ENCODE measurements at regions not wholly inside any gene's neighbourhood (a gene's known extent, or its start where the extent isn't known, plus 50 kb on each side); places are given as distances from the start of the nearest gene placed in this dataset.
"Not testable (repeated sequence)": the region's sequence is repeated elsewhere in the genome, so short reads cannot be mapped to it uniquely, and the experiment has no call there.

GRCh38 chrX:81857192-81857591 lies 655.3 kb downstream of the SH3BGRL start:
- Histone ChIP-seq H3K27ac (no peak overlapping the region), H3K9me3 (replicated peaks in 1 of 11) (peaks cover 0 to 16% (median 13%) of the 10 kb centered on the region in 11 experiments; a peak in 13 of 22 replicates), H4K20me1 (no peaks in the 10 kb centered on the region), H3K9ac (no peak overlapping the region), H3K4me1 (no peaks in the 10 kb centered on the region), H3K36me3 (no peaks in the 10 kb centered on the region), H3K27me3 (peaks cover 18 to 84% (median 56%) of the 10 kb centered on the region in 11 experiments; a peak in 21 of 22 replicates), H3K4me2 (no peak overlapping the region), H3K4me3 (no peak overlapping the region)
- no peak for TF ChIP-seq Cebpa-rat (IDR thresholded peaks at IDR 0.05)

- H3K4me1 ChIP-seq: no peaks in the 10 kb centered on the region
- peaks cover 41 to 69% (median 62%) of the 10 kb centered on the region in 11 experiments for H3K9me3 ChIP-seq (replicated peaks in 1 of 11)
- H3K4me2 ChIP-seq: no peak overlapping the region
- no peak overlapping the region for H3K9ac ChIP-seq
- no peaks in the 10 kb centered on the region for H4K20me1 ChIP-seq
- no peak overlapping the region for H3K4me3 ChIP-seq
- H3K36me3 ChIP-seq: no peaks in the 10 kb centered on the region
- peaks cover 4 to 55% (median 18%) of the 10 kb centered on the region in 11 experiments; a peak in 18 of 22 replicates for H3K27me3 ChIP-seq
- H3K27ac ChIP-seq: no peak overlapping the region
- no peak for TF ChIP-seq Cebpa-rat (IDR thresholded peaks at IDR 0.05)
Observed at GRCh38 chrX:81866873-81867272, 665.0 kb downstream of the SH3BGRL start.

- no peak overlapping the region for H3K9ac ChIP-seq
- H3K36me3 ChIP-seq: no peaks in the 10 kb centered on the region
- H3K4me1 ChIP-seq: no peaks in the 10 kb centered on the region
- H3K27me3 ChIP-seq: peaks cover 2 to 57% (median 20%) of the 10 kb centered on the region in 11 experiments; a peak in 16 of 22 replicates
- TF ChIP-seq Cebpa-rat (IDR thresholded peaks at IDR 0.05): no peak
- H4K20me1 ChIP-seq: no peaks in the 10 kb centered on the region
- H3K4me3 ChIP-seq: no peak overlapping the region
- no peak overlapping the region for H3K27ac ChIP-seq
- peaks cover 49 to 90% (median 78%) of the 10 kb centered on the region in 11 experiments for H3K9me3 ChIP-seq (replicated peaks in 1 of 11)
- H3K4me2 ChIP-seq: no peak overlapping the region
Observed at GRCh38 chrX:81868979-81869378, 667.1 kb downstream of the SH3BGRL start.

- Histone ChIP-seq H3K27ac (no peak overlapping the region), H3K27me3 (peaks cover 18 to 62% (median 39%) of the 10 kb centered on the region in 11 experiments; a peak in 21 of 22 replicates), H3K9me3 (replicated peaks in 1 of 11) (peaks cover 33 to 65% (median 54%) of the 10 kb centered on the region in 11 experiments), H3K4me3 (no peak overlapping the region), H3K4me2 (no peak overlapping the region), H4K20me1 (no peaks in the 10 kb centered on the region), H3K9ac (no peak overlapping the region), H3K36me3 (no peaks in the 10 kb centered on the region), H3K4me1 (no peaks in the 10 kb centered on the region)
- TF ChIP-seq Cebpa-rat (IDR thresholded peaks at IDR 0.05): peak; percentile 58 to 98 (median 85); a peak in 18 of 22 replicates
Observed at GRCh38 chrX:81874807-81875206, 672.9 kb downstream of the SH3BGRL start.

GRCh38 chrX:81875800-81876199 lies 673.9 kb downstream of the SH3BGRL start:
- H3K9me3 ChIP-seq (replicated peaks in 1 of 11): peaks cover 30 to 58% (median 52%) of the 10 kb centered on the region in 11 experiments

GRCh38 chrX:81876437-81876836 lies 674.5 kb downstream of the SH3BGRL start:
- Histone ChIP-seq H3K4me2 (no peak overlapping the region), H4K20me1 (no peaks in the 10 kb centered on the region), H3K9me3 (replicated peaks in 1 of 11) (peaks cover 24 to 52% (median 45%) of the 10 kb centered on the region in 11 experiments), H3K9ac (no peak overlapping the region), H3K4me3 (no peak overlapping the region), H3K27ac (no peak overlapping the region), H3K36me3 (no peaks in the 10 kb centered on the region), H3K27me3 (peaks cover 27 to 70% (median 54%) of the 10 kb centered on the region in 11 experiments; a peak in 21 of 22 replicates), H3K4me1 (no peaks in the 10 kb centered on the region)
- no peak for TF ChIP-seq Cebpa-rat (IDR thresholded peaks at IDR 0.05)

More at GRCh38 chrX:81875800-81876199, 673.9 kb downstream of the SH3BGRL start:
- H3K4me3 ChIP-seq: no peak overlapping the region
- no peak overlapping the region for H3K4me2 ChIP-seq
- H3K9ac ChIP-seq: no peak overlapping the region
- no peak overlapping the region for H3K27ac ChIP-seq
- H3K27me3 ChIP-seq: peaks cover 25 to 69% (median 48%) of the 10 kb centered on the region in 11 experiments; a peak in 21 of 22 replicates
- no peaks in the 10 kb centered on the region for H4K20me1 ChIP-seq
- H3K4me1 ChIP-seq: no peaks in the 10 kb centered on the region
- no peaks in the 10 kb centered on the region for H3K36me3 ChIP-seq
- TF ChIP-seq Cebpa-rat (IDR thresholded peaks at IDR 0.05): no peak

GRCh38 chrX:81890521-81890920 lies 688.6 kb downstream of the SH3BGRL start:
- Histone ChIP-seq H4K20me1 (no peaks in the 10 kb centered on the region), H3K27ac (no peak overlapping the region), H3K27me3 (peaks cover 28 to 70% (median 45%) of the 10 kb centered on the region in 11 experiments; a peak in 21 of 22 replicates), H3K9me3 (replicated peaks in 1 of 11) (no peaks in the 10 kb centered on the region), H3K36me3 (no peaks in the 10 kb centered on the region), H3K4me1 (peaks cover 0 to 11% (median 0%) of the 10 kb centered on the region in 10 experiments; a peak in 4 of 20 replicates), H3K4me3 (no peak overlapping the region), H3K4me2 (peak overlapping the region in 2 of 11 experiments; percentile 11 to 59; a peak in 2 of 22 replicates), H3K9ac (no peak overlapping the region)
- TF ChIP-seq Cebpa-rat (IDR thresholded peaks at IDR 0.05): no peak

GRCh38 chrX:81900522-81900921 lies 698.6 kb downstream of the SH3BGRL start:
- Histone ChIP-seq H3K4me3 (no peak overlapping the region), H3K27ac (no peak overlapping the region), H4K20me1 (no peaks in the 10 kb centered on the region), H3K27me3 (peaks cover 0 to 47% (median 22%) of the 10 kb centered on the region in 11 experiments; a peak in 17 of 22 replicates), H3K4me1 (no peaks in the 10 kb centered on the region), H3K4me2 (no peak overlapping the region), H3K36me3 (no peaks in the 10 kb centered on the region), H3K9me3 (replicated peaks in 1 of 11) (no peaks in the 10 kb centered on the region), H3K9ac (no peak overlapping the region)
- no peak for TF ChIP-seq Cebpa-rat (IDR thresholded peaks at IDR 0.05)

GRCh38 chrX:81925812-81926211 lies 723.9 kb downstream of the SH3BGRL start:
- Histone ChIP-seq H3K4me3 (no peak overlapping the region), H3K36me3 (no peaks in the 10 kb centered on the region), H3K9ac (no peak overlapping the region), H3K27ac (no peak overlapping the region), H3K4me1 (no peaks in the 10 kb centered on the region), H3K9me3 (replicated peaks in 1 of 11) (no peaks in the 10 kb centered on the region; a peak in 1 of 22 replicates), H4K20me1 (0 out of 22 replicates have a peak, but pooled peaks cover 0 to 6% (median 0%) of the 10 kb centered on the region in 11 experiments), H3K4me2 (no peak overlapping the region), H3K27me3 (peaks cover 7 to 96% (median 79%) of the 10 kb centered on the region in 11 experiments; a peak in 21 of 22 replicates)
- TF ChIP-seq Cebpa-rat (IDR thresholded peaks at IDR 0.05): no peak

GRCh38 chrX:81945911-81946310 lies 744.0 kb downstream of the SH3BGRL start:
- H3K4me1 ChIP-seq; H3K4me2 ChIP-seq; H3K36me3 ChIP-seq; H4K20me1 ChIP-seq; H3K27ac ChIP-seq; H3K9me3 ChIP-seq (replicated peaks in 1 of 11); H3K9ac ChIP-seq; H3K4me3 ChIP-seq: not testable (repeated sequence)
- peaks cover 5 to 40% (median 30%) of the 10 kb centered on the region in 11 experiments; a peak in 18 of 22 replicates for H3K27me3 ChIP-seq

Measured in BLaER1 treated with 17β-estradiol and CSF1 and Interleukin-3, amounts not matched to agents 10 nM and 100 nM (cell line).